Activated naive CD4-positive, alpha-beta T cell treated with Interleukin-2 at 50 U/mL for 16 hours (primary cell): ENCODE measurements at regions not wholly inside any gene's neighbourhood (a gene's known extent, or its start where the extent isn't known, plus 50 kb on each side); places are given as distances from the start of the nearest gene placed in this dataset.

Experiments used
- DNase-seq: peaks from one replicate; pipeline ENCODE4 v3.0.0-alpha.2; 2020

GRCh38 chr7:94239661-94240234, 154.9 kb upstream of the COL1A2 start:
- no peak for DNase-seq

- DNase-seq: no peak
Observed at GRCh38 chr7:94240902-94241301, 153.8 kb upstream of the COL1A2 start.

GRCh38 chr7:94241402-94241925, 153.2 kb upstream of the COL1A2 start:
- DNase-seq: no peak

GRCh38 chr7:94243066-94243711, 151.5 kb upstream of the COL1A2 start:
- DNase-seq: no peak

- no peak for DNase-seq
Observed at GRCh38 chr7:94244760-94245159, 149.9 kb upstream of the COL1A2 start.

GRCh38 chr7:94245500-94245899, 149.2 kb upstream of the COL1A2 start:
- no peak for DNase-seq

- DNase-seq: no peak
Observed at GRCh38 chr7:94247970-94248369, 146.7 kb upstream of the COL1A2 start.

- DNase-seq: no peak
Observed at GRCh38 chr7:94249631-94250030, 145.1 kb upstream of the COL1A2 start.

- DNase-seq: no peak
Observed at GRCh38 chr7:94250124-94250523, 144.6 kb upstream of the COL1A2 start.

- DNase-seq: no peak
Observed at GRCh38 chr7:94250987-94251386, 143.7 kb upstream of the COL1A2 start.

GRCh38 chr7:94252124-94252523, 142.6 kb upstream of the COL1A2 start:
- DNase-seq: no peak

- DNase-seq: no peak
Observed at GRCh38 chr7:94252971-94253370, 141.7 kb upstream of the COL1A2 start.

GRCh38 chr7:94253686-94254085, 141.0 kb upstream of the COL1A2 start:
- DNase-seq: no peak

GRCh38 chr7:94258418-94259300, 136.0 kb upstream of the COL1A2 start:
- no peak for DNase-seq

GRCh38 chr7:94261067-94261466, 133.6 kb upstream of the COL1A2 start:
- no peak for DNase-seq

- DNase-seq: no peak
Observed at GRCh38 chr7:94264756-94265155, 129.9 kb upstream of the COL1A2 start.

- no peak for DNase-seq
Observed at GRCh38 chr7:94265456-94265855, 129.2 kb upstream of the COL1A2 start.

GRCh38 chr7:94266238-94266644, 128.5 kb upstream of the COL1A2 start:
- no peak for DNase-seq

GRCh38 chr7:94270772-94271171, 123.9 kb upstream of the COL1A2 start:
- no peak for DNase-seq

GRCh38 chr7:94272821-94273583, 121.7 kb upstream of the COL1A2 start:
- no peak for DNase-seq

GRCh38 chr7:94274828-94275227, 119.9 kb upstream of the COL1A2 start:
- no peak for DNase-seq

- DNase-seq: no peak
Observed at GRCh38 chr7:94276027-94276426, 118.7 kb upstream of the COL1A2 start.

- no peak for DNase-seq
Observed at GRCh38 chr7:94276795-94277194, 117.9 kb upstream of the COL1A2 start.
